Dermis blood vessel endothelial cell (primary cell): ENCODE measurements at regions not wholly inside any gene's neighbourhood (a gene's known extent, or its start where the extent isn't known, plus 50 kb on each side); places are given as distances from the start of the nearest gene placed in this dataset.

Source experiments
- DNase-seq: peaks from one replicate; pipeline ENCODE4 v3.0.0; 2010

GRCh38 chr4:124192544-124192943 lies 520.0 kb downstream of the ANKRD50 start:
- no peak for DNase-seq

DNA sequence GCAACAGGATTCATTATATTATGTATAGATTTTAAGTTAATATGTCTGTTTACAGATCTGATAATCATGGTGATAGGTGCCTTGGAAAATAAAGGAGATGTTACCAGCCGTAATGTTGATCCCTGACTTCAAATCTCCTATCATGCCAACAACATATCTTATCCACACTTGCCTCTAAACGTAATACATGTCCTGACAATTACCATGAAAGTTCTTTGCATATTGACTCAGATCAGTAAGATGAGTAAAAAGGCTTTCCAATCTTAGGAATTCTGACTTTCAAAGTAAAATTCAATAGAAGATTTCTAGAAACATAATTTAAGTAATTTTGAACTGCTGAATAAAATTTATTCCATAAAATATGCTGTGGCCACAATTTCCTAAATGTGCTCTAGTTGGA lies 513.3 kb downstream of the ANKRD50 start:
- no peak for DNase-seq

- DNase-seq, result peak; percentile 78
Observed at GRCh38 chr4:124199755-124200154, 512.8 kb downstream of the ANKRD50 start.

DNA sequence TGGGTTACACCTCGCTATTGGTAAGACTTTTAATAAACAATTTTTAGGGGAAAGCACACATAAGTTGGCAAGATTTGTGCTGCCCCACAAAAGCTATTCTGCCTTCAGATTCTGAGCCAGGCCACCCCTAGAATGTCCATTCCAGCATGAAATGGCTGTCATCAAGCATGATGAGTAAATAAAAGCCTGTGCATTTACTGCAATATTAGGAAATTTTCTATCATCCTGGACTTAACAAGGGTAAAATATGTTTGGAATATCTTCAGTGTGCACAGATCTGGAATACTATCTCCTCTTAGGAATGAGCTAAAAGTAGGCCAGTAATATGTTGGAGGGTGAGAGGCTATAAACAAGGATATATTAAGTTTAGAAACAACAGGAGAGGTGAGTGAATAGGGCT lies 510.9 kb downstream of the ANKRD50 start:
- DNase-seq, result no peak

DNA sequence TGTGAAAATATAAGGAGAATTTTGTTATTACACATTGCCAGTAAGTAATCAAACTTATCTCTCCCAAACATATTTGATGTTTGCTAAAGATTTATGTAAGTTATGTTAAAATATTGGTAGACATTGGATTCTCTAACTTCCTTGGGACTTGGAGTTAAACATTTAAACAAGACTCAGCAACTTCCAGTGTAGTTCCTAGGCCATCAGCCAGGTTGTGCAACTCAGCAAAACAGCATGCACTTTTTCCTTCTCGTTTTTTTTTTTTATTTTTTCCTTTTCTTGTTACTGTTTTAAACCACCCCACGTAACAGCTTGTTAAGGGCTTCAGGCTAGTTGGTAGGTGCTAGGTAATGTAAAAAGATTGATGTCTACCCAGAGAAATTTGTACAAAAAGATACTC lies 510.4 kb downstream of the ANKRD50 start:
- DNase-seq, result peak; percentile 2

GRCh38 chr4:124203613-124204238 lies 508.8 kb downstream of the ANKRD50 start:
- DNase-seq, result peak; percentile 2

DNA sequence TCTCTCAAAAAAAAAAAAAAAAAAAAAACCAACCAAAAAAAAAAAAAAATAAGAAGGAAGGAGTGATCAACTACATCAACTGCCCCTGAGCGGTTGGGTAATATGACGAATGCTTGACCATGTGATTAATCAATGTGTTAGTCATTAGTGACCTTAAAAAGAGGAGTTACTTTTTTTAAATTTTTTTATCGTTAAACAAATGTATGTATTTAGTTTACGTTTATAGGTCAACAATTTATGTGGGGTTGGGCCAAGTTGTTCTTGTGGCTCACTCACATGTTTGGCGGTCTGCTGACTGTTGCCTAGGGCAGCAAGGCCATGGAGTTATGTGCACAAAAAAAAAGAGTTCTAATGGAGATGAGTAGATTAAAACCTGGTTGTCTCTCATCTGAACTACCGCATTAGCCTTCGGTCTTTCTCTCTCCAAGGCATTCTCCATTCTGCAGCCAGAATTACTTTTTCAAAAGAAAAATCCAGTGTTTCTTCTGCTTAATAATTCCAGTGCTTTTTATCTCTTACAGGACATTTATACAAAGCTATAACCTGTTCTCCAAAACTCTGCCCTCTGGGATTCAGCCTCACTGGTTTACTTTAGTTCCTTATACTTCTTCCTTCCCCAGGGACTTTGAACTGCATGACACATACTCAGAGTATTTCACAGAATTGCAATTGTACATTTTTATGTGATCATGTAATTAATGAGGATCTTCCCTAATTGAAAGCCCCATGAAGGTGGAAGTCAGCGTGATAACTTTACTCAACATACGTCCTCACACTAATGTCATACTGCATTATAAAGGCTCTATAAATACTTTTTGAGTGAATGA lies 505.5 kb downstream of the ANKRD50 start:
- DNase-seq, result peak; percentile 14

DNA sequence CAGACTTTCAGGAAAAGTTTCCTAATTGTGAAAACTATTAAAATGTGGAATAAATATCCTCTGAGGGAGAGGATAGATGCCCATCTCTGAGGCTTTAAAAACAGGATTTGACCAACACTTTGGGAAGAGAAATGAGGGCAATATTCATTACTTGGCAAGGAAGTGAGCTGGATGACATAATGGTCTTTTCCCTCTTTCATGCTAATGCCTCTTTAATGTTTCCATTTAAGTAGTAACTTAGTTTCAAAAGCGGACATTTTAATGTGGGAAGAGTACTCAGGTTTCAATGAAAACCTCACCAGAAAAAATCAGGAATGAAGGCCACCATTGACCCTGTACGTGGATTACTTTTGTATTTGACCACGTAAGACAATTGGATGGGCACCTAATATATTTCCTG lies 503.3 kb downstream of the ANKRD50 start:
- DNase-seq, result peak; percentile 7

DNA sequence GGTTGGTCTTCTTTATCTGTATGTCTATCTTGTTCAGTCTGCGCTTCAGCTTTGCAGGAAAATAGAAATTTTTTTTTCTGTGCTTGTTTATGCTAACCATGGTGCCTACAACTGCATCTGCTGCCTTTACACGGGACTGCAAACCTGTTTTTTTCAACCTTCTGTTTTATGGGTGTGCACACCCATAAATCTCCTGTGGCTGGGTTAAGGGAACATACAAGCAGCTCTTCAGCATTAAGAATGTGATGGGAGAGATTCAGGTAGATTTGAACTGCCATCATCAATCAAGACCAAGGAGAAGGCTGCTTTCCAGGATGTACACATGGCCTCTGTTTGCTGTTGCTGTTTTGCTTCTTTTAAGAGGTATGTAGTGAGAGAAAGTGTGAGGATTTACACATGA lies 502.9 kb downstream of the ANKRD50 start:
- DNase-seq, result no peak

DNA sequence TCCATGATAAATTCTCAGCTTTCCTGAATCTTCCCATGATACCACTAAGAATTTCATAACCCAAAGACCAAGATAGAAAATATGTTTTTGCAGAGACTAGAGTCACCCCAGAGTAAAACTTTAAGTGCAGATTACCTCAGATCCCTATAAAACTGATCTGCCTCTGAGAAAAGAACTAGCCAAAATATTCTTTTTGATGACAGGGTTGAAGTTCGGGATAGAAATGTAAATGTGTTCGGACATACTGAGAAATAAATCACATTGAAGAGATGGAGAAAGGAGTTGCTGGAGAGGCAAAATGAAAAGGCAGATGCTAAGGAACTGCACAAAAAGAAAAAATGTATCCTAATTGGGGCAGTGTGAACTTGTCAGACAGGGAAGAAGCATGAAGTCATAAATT lies 501.8 kb downstream of the ANKRD50 start:
- DNase-seq, result no peak

- peak; percentile 40 for DNase-seq
Observed at GRCh38 chr4:124212815-124213630, 499.5 kb downstream of the ANKRD50 start.

- DNase-seq, result no peak
Observed at GRCh38 chr4:124219389-124219788, 493.1 kb downstream of the ANKRD50 start.

DNA sequence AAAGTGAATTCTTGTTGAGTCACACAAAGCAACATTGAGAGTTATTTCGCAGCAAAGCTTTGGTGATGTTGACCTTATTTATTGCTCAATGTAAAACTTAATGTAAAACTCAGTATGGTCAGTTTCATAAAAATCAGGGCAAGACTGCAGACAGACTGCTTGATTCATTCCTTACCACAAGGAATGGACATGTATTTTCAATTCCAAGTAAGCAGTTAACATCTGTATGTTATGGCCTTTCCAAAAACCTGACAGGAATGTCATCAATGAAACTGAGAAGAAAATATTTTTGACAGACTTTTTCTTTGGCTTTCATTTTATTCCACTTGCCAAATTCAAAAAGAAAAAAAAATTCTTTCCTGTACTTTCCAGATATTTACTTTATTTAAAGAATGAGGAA lies 488.3 kb downstream of the ANKRD50 start:
- no peak for DNase-seq

DNA sequence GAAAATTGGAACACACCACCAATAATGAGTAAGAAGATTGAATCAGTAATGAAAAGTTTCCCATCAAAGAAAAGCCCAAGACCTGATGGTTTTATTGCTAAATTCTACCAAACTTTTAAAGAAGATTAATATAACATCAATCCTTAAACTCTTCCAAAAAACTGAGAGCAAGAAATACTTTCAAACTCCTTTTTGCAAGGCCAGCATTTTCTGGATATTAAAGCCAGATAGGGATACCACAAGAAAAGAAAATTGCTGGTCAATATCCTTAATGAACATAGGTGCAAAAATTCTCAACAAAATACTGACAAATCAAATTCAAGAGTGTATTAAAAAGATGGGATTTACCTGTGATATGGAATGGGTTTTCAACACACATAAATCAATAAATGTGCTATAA lies 484.6 kb downstream of the ANKRD50 start:
- DNase-seq, result no peak

DNA sequence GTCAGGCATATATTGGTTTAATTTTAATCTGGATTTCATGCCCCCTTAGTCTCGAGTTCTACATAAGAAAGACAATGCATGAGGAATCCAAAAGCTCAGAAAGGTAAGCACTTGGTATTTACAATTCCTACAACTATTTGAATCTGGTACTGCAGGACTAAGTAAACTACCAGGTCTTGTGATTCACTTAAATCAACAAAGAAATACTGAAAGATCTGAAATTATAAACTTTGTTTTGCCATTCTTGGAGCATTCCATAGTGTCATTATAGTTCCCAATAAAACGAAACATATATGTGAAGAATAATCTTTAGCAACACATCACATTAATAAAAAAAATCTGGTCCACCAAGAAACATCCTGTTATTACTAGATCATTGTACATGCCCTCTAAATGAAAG lies 482.3 kb downstream of the ANKRD50 start:
- no peak for DNase-seq

DNA sequence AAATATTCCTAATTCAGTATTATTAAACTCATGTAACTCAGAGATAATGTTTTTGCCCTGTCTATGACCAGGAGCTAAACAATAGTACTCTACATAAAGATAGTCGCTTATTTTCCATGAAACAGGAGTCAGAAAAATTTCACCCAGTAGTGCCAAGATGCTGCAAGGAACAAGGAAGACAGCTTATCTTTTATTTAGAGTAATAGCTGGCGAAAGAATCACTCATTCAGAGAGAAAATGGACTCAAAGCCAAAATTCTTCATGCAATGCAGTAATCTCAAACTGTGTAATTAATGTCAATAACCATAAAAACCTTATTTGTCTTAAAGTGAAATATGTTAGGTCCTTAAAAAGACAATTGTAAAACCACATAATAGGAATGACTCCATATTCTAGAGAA lies 477.8 kb downstream of the ANKRD50 start:
- no peak for DNase-seq

DNA sequence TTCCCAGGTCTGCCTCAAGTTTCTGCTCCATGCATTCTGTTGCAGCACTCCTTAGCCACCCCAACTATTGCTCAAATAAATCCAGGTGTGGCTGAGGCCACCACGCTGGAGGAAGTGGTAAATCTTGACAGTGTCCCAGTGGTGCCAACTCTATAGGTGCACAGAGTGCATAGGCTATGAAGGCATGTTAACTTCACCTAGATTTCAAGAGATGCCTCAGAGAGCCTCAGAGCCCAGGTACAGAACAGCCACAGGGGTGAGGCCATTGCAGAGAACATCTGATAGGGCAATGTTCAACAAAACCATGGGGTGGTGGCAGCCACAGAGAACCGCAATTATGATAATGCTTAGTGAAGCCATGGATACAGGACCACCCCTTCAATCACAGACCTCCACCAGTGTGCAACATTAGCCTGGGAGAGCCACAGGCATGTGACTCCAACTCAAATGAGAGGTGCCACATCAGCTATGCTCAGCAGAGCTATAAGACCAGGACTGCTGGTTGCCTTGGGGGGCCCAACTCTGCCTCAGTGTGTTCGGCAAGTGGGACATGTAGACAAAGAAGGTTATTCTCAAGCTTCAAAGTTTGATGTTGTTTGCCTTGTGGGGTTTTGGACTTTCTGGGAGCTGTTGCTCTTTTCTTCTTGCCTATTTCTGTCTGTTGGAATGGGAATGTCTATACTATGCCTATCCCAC lies 468.7 kb downstream of the ANKRD50 start:
- DNase-seq, result no peak

DNA sequence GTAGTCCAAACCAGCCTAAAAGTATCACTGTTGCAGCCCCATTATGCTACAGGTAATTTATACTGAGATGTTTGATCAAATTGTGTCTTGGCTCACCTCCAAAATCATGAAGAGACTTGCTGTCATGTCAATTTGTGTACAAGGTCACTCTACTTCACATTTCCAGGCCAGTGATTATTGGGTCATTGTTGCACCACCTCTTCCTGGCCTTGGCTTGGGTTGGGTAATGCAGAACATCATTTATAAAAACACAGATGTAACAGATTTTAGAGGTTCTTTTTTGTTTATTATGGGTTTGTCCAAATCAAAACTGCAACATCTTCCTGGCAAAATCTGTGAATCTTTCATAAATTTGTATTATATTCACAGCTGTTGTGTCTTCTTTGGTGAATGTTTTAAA lies 459.5 kb downstream of the ANKRD50 start:
- DNase-seq, result no peak

GRCh38 chr4:124262211-124263179 lies 450.0 kb downstream of the ANKRD50 start:
- peak; percentile 92 for DNase-seq

DNA sequence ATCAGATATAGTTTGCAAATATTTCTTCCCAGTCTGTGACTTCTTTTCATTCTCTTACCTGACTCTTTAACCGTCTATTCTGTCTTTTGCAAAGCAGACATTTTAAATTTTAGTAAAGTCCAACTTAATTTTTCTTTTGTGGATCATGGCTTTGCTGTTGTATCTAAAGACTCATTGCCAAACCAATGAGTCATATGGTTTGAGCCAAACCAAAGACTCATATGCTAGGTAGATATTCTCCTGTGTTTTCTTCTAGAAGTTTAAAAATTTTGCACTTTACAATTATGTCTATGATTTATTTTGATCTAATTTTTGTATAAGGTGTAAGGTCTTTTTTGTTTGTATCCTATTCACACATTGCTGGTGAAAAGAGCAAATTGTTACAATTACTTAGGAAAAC lies 446.8 kb downstream of the ANKRD50 start:
- DNase-seq, result no peak

DNA sequence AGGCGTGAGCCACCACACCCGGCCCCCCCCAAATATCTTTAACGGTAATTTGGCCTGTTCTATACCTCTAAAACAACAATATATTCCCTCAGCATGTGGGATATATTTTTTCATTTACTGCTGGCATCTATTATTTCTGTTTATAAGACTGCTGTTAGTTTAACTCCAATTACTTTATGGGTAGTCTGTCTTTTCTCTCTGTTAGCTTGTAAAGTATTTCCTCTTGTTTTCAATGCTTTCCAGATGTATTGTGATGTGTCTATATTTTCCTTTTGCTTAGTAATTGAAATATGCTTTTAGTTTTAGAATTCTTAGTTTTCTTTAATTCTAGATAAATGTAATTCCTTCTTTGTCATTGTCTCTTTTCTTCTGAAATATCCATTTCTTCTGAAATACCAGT lies 445.8 kb downstream of the ANKRD50 start:
- DNase-seq, result no peak

- DNase-seq, result no peak
Observed at GRCh38 chr4:124276461-124276860, 436.1 kb downstream of the ANKRD50 start.
